ENCODE measurements at regions not wholly inside any gene's neighbourhood (a gene's known extent, or its start where the extent isn't known, plus 50 kb on each side); places are given as distances from the start of the nearest gene placed in this dataset.

DNA sequence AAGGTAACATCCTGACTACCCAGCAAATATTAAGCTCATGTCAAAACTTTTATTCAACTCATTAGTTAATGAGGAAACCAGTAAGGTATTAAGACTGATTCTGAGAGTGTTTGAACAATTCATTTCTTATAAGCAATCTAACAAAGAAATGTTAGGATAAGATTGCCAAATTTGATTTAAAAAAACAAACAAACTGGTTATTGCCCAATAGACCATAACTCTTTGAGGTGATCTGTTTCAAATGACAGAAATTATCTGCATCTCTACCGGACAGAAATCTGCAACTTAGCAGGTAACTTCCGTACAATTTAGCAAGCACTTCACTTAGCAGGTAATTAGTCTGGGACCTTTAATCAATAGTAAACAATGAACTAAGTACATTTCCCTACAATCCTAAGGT lies 82.9 kb upstream of the BARX2 start (continued):
- TF ChIP-seq, protein P1, sequence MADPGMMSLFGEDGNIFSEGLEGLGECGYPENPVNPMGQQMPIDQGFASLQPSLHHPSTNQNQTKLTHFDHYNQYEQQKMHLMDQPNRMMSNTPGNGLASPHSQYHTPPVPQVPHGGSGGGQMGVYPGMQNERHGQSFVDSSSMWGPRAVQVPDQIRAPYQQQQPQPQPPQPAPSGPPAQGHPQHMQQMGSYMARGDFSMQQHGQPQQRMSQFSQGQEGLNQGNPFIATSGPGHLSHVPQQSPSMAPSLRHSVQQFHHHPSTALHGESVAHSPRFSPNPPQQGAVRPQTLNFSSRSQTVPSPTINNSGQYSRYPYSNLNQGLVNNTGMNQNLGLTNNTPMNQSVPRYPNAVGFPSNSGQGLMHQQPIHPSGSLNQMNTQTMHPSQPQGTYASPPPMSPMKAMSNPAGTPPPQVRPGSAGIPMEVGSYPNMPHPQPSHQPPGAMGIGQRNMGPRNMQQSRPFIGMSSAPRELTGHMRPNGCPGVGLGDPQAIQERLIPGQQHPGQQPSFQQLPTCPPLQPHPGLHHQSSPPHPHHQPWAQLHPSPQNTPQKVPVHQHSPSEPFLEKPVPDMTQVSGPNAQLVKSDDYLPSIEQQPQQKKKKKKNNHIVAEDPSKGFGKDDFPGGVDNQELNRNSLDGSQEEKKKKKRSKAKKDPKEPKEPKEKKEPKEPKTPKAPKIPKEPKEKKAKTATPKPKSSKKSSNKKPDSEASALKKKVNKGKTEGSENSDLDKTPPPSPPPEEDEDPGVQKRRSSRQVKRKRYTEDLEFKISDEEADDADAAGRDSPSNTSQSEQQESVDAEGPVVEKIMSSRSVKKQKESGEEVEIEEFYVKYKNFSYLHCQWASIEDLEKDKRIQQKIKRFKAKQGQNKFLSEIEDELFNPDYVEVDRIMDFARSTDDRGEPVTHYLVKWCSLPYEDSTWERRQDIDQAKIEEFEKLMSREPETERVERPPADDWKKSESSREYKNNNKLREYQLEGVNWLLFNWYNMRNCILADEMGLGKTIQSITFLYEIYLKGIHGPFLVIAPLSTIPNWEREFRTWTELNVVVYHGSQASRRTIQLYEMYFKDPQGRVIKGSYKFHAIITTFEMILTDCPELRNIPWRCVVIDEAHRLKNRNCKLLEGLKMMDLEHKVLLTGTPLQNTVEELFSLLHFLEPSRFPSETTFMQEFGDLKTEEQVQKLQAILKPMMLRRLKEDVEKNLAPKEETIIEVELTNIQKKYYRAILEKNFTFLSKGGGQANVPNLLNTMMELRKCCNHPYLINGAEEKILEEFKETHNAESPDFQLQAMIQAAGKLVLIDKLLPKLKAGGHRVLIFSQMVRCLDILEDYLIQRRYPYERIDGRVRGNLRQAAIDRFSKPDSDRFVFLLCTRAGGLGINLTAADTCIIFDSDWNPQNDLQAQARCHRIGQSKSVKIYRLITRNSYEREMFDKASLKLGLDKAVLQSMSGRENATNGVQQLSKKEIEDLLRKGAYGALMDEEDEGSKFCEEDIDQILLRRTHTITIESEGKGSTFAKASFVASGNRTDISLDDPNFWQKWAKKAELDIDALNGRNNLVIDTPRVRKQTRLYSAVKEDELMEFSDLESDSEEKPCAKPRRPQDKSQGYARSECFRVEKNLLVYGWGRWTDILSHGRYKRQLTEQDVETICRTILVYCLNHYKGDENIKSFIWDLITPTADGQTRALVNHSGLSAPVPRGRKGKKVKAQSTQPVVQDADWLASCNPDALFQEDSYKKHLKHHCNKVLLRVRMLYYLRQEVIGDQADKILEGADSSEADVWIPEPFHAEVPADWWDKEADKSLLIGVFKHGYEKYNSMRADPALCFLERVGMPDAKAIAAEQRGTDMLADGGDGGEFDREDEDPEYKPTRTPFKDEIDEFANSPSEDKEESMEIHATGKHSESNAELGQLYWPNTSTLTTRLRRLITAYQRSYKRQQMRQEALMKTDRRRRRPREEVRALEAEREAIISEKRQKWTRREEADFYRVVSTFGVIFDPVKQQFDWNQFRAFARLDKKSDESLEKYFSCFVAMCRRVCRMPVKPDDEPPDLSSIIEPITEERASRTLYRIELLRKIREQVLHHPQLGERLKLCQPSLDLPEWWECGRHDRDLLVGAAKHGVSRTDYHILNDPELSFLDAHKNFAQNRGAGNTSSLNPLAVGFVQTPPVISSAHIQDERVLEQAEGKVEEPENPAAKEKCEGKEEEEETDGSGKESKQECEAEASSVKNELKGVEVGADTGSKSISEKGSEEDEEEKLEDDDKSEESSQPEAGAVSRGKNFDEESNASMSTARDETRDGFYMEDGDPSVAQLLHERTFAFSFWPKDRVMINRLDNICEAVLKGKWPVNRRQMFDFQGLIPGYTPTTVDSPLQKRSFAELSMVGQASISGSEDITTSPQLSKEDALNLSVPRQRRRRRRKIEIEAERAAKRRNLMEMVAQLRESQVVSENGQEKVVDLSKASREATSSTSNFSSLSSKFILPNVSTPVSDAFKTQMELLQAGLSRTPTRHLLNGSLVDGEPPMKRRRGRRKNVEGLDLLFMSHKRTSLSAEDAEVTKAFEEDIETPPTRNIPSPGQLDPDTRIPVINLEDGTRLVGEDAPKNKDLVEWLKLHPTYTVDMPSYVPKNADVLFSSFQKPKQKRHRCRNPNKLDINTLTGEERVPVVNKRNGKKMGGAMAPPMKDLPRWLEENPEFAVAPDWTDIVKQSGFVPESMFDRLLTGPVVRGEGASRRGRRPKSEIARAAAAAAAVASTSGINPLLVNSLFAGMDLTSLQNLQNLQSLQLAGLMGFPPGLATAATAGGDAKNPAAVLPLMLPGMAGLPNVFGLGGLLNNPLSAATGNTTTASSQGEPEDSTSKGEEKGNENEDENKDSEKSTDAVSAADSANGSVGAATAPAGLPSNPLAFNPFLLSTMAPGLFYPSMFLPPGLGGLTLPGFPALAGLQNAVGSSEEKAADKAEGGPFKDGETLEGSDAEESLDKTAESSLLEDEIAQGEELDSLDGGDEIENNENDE (IDR thresholded peaks at IDR 0.05; ENCODE audit: insufficient replicate concordance, low read length): no peak
- no peak for TF ChIP-seq BCL11A (IDR thresholded peaks at IDR 0.05; ENCODE audit: low read depth in 2 of 2, low read length in 2 of 2)
- TF ChIP-seq CHD1 (IDR thresholded peaks at IDR 0.05; ENCODE audit: low read depth, low read length): no peak
- no peak for TF ChIP-seq ZNF274 (IDR thresholded peaks at IDR 0.05; ENCODE audit: borderline replicate concordance, extremely low read depth, low read length)
- TF ChIP-seq CHD2 (IDR thresholded peaks at IDR 0.05; ENCODE audit: low read length): no peak
- no peak for TF ChIP-seq EP300 (IDR thresholded peaks at IDR 0.05; ENCODE audit: borderline replicate concordance in 1 of 2, low read depth in 2 of 2, low read length in 2 of 2)

Measured in H1 (cell line).